Erythroblast (primary cell): ENCODE measurements at regions not wholly inside any gene's neighbourhood (a gene's known extent, or its start where the extent isn't known, plus 50 kb on each side); places are given as distances from the start of the nearest gene placed in this dataset.

Experiments
- GATA1 ChIP-seq: IDR thresholded peaks from 2 replicates; pipeline ENCODE4 v1.6.1; 2011; ENCODE audit warnings: low read depth, mild to moderate bottlenecking, control low read depth, low read length, moderate library complexity
- POLR2A ChIP-seq: IDR thresholded peaks from 2 replicates; pipeline ENCODE4 v1.6.1; 2011; ENCODE audit warnings: mild to moderate bottlenecking, low read length

GRCh38 chr13:18952225-18953016, 229.2 kb downstream of the TUBA3C start:
- no peak for TF ChIP-seq POLR2A
- TF ChIP-seq GATA1: no peak
